ENCODE measurements at regions not wholly inside any gene's neighbourhood (a gene's known extent, or its start where the extent isn't known, plus 50 kb on each side); places are given as distances from the start of the nearest gene placed in this dataset.

DNA sequence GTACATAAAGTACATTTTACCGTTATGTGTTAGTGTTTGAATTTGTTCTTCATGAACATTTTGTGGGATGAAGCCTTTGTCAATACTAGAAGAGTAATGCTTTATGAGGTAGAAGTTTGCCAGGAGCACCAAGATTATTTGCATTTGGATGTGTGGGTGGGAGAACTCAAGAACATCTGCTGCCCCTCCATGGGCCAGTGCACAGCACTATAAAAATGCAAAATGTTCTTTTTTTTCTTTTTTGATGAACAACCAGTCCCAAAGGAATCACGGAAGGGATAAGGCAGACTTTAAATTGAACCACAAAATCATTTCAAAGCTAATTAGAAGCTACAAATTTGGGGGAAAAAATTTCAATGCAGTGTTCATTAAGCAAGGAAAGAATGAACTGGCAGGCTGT is 300.3 kb upstream of the NWD2 start:
- DNase-seq (ENCODE audit: low spot score) = no peak

DNA sequence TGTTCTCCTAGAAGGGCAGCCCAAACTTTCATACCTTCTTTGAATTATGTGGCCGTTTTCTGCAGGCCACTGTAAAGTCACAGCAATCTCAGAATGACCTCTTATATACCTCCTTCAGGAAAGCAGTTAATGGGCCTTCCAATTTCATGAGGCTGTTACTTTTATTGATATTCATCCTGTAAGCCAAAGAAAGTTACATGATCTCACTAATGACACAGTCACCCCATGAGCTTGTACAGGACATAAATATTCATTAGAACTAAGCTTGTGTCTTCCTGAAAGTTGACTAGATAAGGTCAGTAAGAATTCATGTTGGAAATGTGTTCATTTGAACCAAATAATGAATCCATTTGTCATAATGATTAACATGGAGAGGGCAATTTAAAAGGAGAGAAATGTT is 283.1 kb upstream of the NWD2 start:
- DNase-seq (ENCODE audit: low spot score) = no peak

GRCh38 chr4:36966756-36967460 is 277.6 kb upstream of the NWD2 start:
- no peak for DNase-seq (ENCODE audit: low spot score)

DNA sequence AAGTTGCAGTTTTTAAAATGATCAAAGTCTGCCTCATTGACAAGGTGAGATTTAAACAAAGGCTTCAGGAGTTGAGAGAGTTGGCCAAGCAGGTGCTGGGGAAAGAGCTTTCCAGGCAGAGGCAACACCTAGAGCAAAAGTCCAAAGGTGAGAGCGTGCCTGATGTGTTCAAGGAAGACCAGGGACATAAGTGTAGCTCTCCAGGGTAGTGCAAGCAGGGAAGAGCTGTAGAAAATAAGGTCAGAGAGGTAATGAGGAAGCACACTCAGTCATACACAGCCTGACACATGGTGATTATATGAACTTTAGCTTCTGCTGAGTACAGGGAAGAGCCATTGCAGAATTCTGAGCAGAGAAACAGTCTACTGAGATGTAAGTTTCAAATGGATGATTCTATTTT is 265.0 kb upstream of the NWD2 start:
- no peak for DNase-seq (ENCODE audit: low spot score)

GRCh38 chr4:36990128-36990872 is 254.2 kb upstream of the NWD2 start:
- DNase-seq (ENCODE audit: low spot score) = no peak

- no peak for DNase-seq (ENCODE audit: low spot score)
These were observed 246.8 kb upstream of the NWD2 start for GRCh38 chr4:36997727-36998126.

- no peak for DNase-seq (ENCODE audit: low spot score)
These were observed 244.3 kb upstream of the NWD2 start for GRCh38 chr4:37000281-37000680.

DNA sequence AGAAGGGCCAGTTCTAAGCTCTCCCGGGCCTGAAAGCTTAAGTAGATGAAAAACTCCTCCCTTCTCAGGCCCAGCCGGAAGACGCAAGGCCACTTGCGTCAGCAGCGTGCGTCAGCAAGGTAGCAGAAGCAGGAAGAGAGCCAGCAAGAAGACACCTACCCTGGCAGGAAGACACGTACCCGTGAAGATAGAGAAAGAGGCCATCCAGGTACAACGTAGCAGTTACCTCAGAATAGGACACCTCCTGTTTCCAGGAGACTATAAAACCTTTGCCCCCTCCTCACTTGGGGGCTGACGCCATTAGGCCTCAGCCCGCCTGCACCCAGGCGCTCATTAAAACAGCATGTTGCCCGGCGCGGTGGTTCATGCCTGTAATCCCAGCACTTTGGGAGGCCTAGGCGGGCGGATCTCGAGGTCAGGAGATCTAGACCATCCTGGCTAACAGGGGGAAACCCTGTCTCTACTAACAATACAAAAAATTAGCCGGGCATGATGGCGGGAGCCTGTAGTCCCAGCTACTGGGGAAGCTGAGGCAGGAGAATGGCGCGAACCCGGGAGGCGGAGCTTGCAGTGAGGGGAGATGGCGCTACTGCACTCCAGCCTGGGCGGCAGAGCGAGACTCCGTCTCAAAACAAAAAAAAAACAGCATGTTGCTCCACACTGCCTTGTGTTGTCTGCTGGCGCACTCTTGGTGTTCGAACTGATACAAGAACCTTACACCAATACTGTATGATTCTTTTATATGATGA is 242.7 kb upstream of the NWD2 start:
- DNase-seq (ENCODE audit: low spot score) = peak; percentile 89

DNA sequence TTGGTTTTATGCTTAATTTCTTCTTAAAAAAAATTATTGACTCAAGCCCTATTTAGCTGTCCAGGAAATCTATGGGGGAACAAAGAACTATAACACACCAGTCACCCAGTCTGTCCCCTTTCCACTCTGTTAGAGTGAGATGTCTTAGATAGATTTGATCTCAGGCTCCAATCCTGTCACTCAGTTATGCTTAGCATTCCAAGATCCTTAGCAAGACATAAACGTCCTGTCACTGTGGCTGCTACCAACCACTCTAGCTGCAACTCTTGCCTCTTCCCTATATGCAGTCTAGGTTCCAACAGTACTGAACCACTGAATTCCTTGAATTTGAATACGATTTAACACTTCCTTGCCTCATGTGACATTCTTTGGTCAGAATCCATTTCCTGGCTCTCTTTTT is 241.9 kb upstream of the NWD2 start:
- DNase-seq (ENCODE audit: low spot score) = peak; percentile 13

GRCh38 chr4:37008199-37008598 is 236.3 kb upstream of the NWD2 start:
- DNase-seq (ENCODE audit: low spot score) = peak; percentile 95

- DNase-seq (ENCODE audit: low spot score) = no peak
These were observed 230.0 kb upstream of the NWD2 start for GRCh38 chr4:37014584-37014983.

DNA sequence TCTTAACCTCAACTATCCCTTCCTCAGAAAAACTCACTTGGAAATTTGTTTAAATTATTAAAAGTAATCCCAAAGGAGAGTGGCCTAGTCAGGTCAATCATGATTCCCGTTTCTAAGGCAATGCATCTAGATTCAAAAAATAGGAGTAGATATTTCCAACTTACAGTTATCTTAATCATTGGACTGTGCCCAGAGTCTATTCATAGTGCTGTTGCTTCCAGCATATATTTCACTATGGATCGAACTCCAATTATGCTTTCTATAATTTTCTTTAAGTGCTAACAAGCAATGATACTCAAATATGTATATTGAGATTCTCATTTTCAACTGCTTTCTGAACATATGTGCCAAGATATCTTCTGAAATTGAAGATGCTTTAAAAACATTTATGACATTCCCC is 229.2 kb upstream of the NWD2 start:
- DNase-seq (ENCODE audit: low spot score) = no peak

GRCh38 chr4:37023504-37023903 is 221.0 kb upstream of the NWD2 start:
- no peak for DNase-seq (ENCODE audit: low spot score)

GRCh38 chr4:37023996-37024395 is 220.5 kb upstream of the NWD2 start:
- DNase-seq (ENCODE audit: low spot score) = no peak

- DNase-seq (ENCODE audit: low spot score) = no peak
These were observed 203.7 kb upstream of the NWD2 start for GRCh38 chr4:37040816-37041215.

- no peak for DNase-seq (ENCODE audit: low spot score)
These were observed 201.2 kb upstream of the NWD2 start for GRCh38 chr4:37043342-37043741.

- no peak for DNase-seq (ENCODE audit: low spot score)
These were observed 193.4 kb upstream of the NWD2 start for GRCh38 chr4:37051111-37051510.

DNA sequence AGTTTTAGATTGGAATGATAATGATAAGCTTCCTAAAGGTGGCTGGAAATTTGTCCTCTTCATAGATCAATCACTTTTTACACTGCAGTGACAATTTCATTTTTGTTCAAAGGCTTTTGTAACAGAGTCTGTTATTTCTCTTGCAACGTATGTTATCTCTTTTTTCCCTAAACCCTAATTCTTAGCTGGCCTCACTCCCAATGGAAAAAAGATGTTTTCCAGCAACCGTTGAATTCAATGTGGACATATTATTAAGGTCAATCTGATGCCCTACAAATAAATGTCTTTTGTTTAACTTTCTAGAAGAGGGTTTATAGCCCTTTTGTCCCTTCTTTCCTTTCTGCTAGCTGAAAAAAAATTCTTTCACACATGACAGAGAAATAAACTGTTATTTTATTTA is 192.7 kb upstream of the NWD2 start:
- no peak for DNase-seq (ENCODE audit: low spot score)

GRCh38 chr4:37054531-37055077 is 189.9 kb upstream of the NWD2 start:
- no peak for DNase-seq (ENCODE audit: low spot score)

GRCh38 chr4:37058826-37059225 is 185.7 kb upstream of the NWD2 start:
- no peak for DNase-seq (ENCODE audit: low spot score)

DNA sequence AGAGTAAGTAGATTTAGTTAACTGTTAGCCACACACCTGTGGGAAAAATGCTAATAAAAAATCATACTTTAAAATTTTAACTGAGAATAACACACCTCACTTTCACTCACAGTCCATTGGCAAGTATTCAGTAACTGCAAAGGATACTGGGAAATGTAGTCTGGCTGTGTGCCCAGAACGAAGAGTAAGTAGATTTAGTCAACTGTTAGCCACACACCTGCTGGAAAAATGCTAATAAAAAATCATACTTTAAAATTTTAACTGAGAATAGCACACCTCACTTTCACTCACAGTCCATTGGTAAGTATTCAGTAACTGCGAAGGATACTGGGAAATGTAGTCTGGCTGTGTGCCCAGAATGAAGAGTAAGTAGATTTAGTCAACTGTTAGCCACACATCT is 178.4 kb upstream of the NWD2 start:
- DNase-seq (ENCODE audit: low spot score) = no peak

DNA sequence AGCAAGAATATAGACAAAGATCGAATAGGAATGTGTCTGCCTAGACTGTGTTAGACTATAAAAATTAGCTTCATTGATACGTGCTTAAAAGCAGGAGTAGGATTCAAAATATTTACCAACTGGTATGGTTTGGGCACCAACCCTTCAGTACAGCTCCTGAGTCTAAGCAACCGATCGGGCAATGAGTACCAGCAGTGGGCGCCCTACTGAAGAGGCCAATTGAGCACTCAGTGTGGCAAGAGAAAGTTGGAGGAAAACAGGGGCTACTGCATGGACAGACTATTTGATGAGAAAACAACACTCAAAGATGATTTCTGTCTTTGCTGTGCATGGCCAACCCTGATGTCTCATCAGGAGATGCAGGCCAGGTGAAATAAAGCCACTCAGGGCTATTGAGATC is 176.0 kb upstream of the NWD2 start:
- no peak for DNase-seq (ENCODE audit: low spot score)

DNA sequence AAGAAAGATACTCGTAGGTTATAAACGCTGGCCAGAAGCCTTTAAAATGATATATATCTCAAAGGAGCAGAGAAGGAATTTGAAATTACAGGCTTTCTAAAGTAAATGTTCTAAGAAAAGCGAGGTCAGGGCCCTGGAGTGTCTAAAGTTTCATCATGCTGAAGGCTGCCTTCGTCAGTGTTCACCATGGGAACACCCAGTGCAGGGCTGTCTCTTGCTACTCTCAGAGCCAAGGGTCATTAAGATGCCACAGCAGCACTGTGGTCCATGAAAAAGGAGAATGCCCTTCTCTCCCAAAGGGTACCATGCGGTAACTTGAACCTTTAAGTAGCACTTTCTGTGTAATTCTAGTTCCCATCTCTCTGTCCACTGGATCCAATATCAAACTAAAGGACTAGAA is 174.5 kb upstream of the NWD2 start:
- DNase-seq (ENCODE audit: low spot score) = no peak
